HEK293T (cell line): ENCODE measurements at regions not wholly inside any gene's neighbourhood (a gene's known extent, or its start where the extent isn't known, plus 50 kb on each side); places are given as distances from the start of the nearest gene placed in this dataset.

ENCODE experiments used
- CTCF ChIA-PET: fragments of 350-600 bp; formaldehyde crosslinking; extraction: SDS; loops from one replicate; lab custom pipeline; 2021; ENCODE audit warnings: antibody characterized with exemption, inconsistent platforms; lab: Yijun Ruan, JAX
- POLR2A ChIA-PET: fragments of 350-600 bp; formaldehyde crosslinking; extraction: SDS; loops from one replicate; lab custom pipeline; 2020; ENCODE audit warnings: antibody characterized with exemption, inconsistent platforms; lab: Yijun Ruan, JAX
- DNase-seq: peaks from one replicate; pipeline ENCODE4 v3.0.0; 2012; ENCODE audit warnings: mixed read lengths; ENCODE audit errors: extremely low spot score
- ARNT ChIP-seq: fragments of 450-650 bp; IDR thresholded peaks from 2 replicates; pipeline ENCODE4 v1.6.1; 2017; ENCODE audit warnings: mild to moderate bottlenecking
- BHLHE40 ChIP-seq: fragments of 450-650 bp; IDR thresholded peaks from 2 replicates; pipeline ENCODE4 v1.6.1; 2016; ENCODE audit warnings: mild to moderate bottlenecking, moderate library complexity, borderline replicate concordance
- CTBP1 ChIP-seq: fragments of 450-650 bp; IDR thresholded peaks from 2 replicates; pipeline ENCODE4 v1.6.1; 2016; ENCODE audit warnings: borderline replicate concordance
- ELF4 ChIP-seq: fragments of 450-650 bp; IDR thresholded peaks from 2 replicates; pipeline ENCODE4 v1.6.1; 2017; ENCODE audit warnings: antibody characterized with exemption
- FOXA1 ChIP-seq: fragments of 450-650 bp; IDR thresholded peaks from 2 replicates; pipeline ENCODE4 v1.6.1; 2016; ENCODE audit warnings: mild to moderate bottlenecking
- FOXK2 ChIP-seq: fragments of 450-650 bp; IDR thresholded peaks from 2 replicates; pipeline ENCODE4 v1.6.1; 2016; ENCODE audit warnings: mild to moderate bottlenecking
- FOXM1 ChIP-seq: fragments of 450-650 bp; IDR thresholded peaks from 2 replicates; pipeline ENCODE4 v1.6.1; 2017; ENCODE audit warnings: mild to moderate bottlenecking, borderline replicate concordance
- HDGF ChIP-seq: fragments of 450-650 bp; IDR thresholded peaks from 2 replicates; pipeline ENCODE4 v1.6.1; 2017; ENCODE audit warnings: antibody characterized with exemption, borderline replicate concordance
- L3MBTL2 ChIP-seq: fragments of 450-650 bp; conservative IDR thresholded peaks from 2 replicates; pipeline ENCODE4 v1.6.1; 2016; ENCODE audit warnings: mild to moderate bottlenecking
- LEF1 ChIP-seq: fragments of 450-650 bp; IDR thresholded peaks from 2 replicates; pipeline ENCODE4 v1.6.1; 2017; ENCODE audit warnings: mild to moderate bottlenecking, borderline replicate concordance
- NFRKB ChIP-seq: fragments of 450-650 bp; IDR thresholded peaks from 2 replicates; pipeline ENCODE4 v1.6.1; 2016; ENCODE audit warnings: mild to moderate bottlenecking, moderate library complexity
- SP1 ChIP-seq: fragments of 450-650 bp; IDR thresholded peaks from 2 replicates; pipeline ENCODE4 v1.6.1; 2017
- SUZ12 ChIP-seq: fragments of 450-650 bp; IDR thresholded peaks from 2 replicates; pipeline ENCODE4 v1.6.1; 2016; ENCODE audit warnings: mild to moderate bottlenecking
- TARDBP ChIP-seq: fragments of 450-650 bp; IDR thresholded peaks from 2 replicates; pipeline ENCODE4 v1.6.1; 2016
- ZNF384 ChIP-seq: fragments of 450-650 bp; IDR thresholded peaks from 2 replicates; pipeline ENCODE4 v1.6.1; 2016
- TF ChIP-seq, protein P1 (sequence below): fragments of 450-650 bp; IDR thresholded peaks from 2 replicates; pipeline ENCODE4 v1.6.1; 2016

DNA sequence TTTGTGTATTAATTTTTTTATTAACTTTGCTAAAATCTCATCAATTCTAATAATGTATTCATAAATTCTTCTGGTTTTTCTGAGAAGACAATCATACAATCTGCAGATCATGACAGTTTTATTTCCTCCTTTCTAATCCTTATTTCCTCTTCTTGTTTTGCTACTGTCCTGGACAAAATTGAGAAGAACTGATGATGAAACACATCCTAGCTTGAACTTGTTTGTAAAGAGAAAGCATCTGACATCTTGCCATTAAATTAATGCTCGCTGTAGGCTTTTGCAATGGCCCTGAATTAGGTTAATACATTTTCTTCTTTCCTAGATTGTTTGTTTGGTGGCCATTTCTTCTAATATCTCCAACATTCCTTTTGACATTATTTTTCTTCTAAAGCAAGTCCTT lies 110.9 kb upstream of the TPM1 start:
- no peak for DNase-seq
- ChIA-PET POLR2A (no interaction called here), CTCF (no interaction called here)
- no peak for TF ChIP-seq ARNT
- no peak for TF ChIP-seq CTBP1
- no peak for TF ChIP-seq ELF4
- no peak for TF ChIP-seq SP1
- TF ChIP-seq L3MBTL2, result no peak
- no peak for TF ChIP-seq ZNF384
- no peak for TF ChIP-seq NFRKB
- TF ChIP-seq SUZ12, result no peak
- no peak for TF ChIP-seq HDGF
- no peak for TF ChIP-seq FOXM1
- TF ChIP-seq, protein P1, sequence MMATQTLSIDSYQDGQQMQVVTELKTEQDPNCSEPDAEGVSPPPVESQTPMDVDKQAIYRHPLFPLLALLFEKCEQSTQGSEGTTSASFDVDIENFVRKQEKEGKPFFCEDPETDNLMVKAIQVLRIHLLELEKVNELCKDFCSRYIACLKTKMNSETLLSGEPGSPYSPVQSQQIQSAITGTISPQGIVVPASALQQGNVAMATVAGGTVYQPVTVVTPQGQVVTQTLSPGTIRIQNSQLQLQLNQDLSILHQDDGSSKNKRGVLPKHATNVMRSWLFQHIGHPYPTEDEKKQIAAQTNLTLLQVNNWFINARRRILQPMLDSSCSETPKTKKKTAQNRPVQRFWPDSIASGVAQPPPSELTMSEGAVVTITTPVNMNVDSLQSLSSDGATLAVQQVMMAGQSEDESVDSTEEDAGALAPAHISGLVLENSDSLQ, result no peak

DNA sequence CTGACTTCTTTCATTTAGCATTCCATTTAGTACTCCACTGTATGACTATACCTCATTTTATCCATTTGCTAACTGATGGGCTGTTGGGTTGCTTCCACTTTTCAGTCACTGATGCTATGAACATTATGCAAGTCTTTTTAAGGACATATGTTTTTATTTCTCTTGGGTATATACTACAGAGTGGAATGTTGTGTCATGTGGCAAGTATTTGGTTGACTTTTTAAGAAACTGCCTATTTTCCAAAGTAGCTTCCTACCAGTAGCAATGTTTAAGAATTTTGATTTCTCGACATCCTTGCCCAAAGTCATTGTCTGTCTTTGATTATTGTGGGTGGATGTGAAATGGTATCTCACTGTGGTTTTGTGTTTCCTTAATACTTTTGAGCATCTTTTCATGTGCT lies 110.1 kb upstream of the TPM1 start:
- POLR2A ChIA-PET, result no interaction called here
- DNase-seq, result no peak
- CTCF ChIA-PET, result no interaction called here
- no peak for TF ChIP-seq FOXM1
- no peak for TF ChIP-seq ZNF384

DNA sequence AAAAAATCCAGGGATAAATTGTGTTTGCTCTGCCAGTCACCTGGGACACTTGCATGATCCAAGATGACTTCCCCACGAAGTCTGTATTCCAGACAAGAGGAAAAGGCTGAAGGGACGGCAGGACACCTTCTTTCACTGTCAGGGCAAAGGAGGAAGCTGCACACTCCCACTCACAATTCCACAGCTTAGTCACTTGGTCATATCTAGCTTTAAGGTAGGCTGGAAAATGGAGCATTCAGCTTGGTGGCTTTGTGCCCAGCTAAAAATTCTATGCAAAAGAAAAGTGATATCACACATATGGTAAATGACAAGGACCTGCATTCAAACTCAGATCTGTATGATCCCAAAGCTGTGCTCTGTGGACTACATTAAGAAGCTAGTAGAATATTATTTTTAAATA lies 109.2 kb upstream of the TPM1 start:
- ChIA-PET POLR2A (no interaction called here), CTCF (interaction anchor here (0.6 kb wide), 1 partner anchor 11 kb away, joined by 7 read pairs; no protein-coding TSS in a partner anchor)
- TF ChIP-seq CTBP1 (no peak), TARDBP (no peak), SUZ12 (no peak), FOXK2 (no peak), LEF1 (no peak), BHLHE40 (no peak), HDGF (no peak), ARNT (no peak), L3MBTL2 (no peak), SP1 (no peak), FOXA1 (no peak), NFRKB (no peak), ZNF384 (no peak)
- TF ChIP-seq, protein P1, result no peak
- DNase-seq, result no peak

DNA sequence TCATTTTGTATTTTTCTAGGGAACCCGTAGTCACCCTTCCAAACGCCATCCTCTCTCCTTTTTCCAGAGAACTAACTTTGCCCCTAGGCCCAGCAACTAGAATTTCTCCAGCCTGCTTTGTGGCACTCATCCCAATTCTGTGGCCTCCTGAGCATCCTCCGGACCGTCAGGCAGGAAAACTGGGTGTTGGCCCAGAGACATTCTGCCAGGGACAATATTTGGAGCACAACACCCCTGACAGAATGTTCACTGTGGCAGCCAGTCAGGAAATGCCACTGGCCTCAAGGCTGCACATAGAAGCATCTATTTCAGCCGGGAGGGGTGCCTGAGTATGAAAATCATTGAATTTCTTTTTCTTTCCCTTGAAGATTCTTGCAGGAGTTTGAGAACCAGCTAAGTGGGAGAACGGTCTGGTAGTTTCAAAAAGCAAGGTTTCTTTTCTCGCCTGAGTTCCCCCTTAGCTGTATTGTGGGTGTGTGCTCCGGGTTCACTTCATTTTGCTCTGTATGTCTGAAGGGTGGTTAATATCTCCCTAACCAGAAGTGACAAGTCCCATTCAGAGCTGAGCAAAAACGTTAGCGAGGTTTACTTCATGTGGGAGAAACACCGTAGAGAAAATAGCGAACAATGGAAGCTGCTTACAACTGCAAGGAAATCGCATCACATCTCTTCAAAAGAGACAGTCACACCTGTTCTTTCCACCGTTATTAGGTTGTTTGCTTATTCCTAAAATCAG lies 108.1 kb upstream of the TPM1 start:
- POLR2A ChIA-PET, result no interaction called here
- TF ChIP-seq ARNT (no peak), LEF1 (no peak), FOXA1 (no peak), HDGF (no peak), FOXM1 (no peak), L3MBTL2 (no peak)
- TF ChIP-seq, protein P1, result no peak
- DNase-seq, result no peak
- CTCF ChIA-PET, result no interaction called here

DNA sequence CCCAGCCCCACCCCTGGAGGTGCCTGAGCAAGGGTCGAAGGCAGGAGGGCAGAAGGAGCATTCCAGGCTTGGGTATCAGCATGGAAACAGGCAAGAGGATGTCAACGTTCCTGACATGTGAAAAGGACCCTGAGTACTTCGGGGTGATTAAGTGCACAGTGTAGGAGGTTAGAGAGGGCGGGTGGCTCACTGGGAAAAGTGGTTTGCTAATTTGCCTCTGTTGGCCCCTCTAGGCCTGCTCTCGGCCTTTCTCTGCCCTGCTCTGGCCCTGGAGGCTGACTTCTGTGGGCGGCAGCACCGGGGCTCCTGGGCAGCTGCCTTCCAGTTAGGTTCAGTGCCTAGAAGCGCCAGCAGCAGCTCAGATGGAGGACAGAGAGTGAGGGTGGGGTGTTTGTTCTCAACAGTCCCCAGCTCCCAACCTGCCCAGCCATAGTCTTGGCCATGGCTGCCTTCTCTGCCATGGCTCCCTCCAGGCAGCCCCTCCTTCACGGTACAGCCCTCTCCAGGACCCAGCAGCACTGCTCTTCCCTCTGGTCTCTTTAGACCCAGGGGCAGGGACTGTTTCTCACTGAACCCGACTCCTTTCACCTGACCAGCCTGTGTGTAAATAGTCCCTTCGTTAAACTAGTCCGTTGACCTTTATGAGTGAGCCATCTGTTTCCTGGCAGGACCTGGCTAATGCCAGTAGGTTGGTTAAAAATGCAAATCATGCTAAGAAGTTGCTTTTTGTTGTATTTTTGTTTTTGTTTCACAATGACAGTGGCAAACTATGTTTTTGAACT lies 107.1 kb upstream of the TPM1 start:
- DNase-seq, result no peak
- ChIA-PET CTCF (no interaction called here), POLR2A (no interaction called here)
- TF ChIP-seq CTBP1 (no peak), FOXM1 (no peak), L3MBTL2 (no peak), FOXA1 (no peak), NFRKB (no peak), ELF4 (no peak)

DNA sequence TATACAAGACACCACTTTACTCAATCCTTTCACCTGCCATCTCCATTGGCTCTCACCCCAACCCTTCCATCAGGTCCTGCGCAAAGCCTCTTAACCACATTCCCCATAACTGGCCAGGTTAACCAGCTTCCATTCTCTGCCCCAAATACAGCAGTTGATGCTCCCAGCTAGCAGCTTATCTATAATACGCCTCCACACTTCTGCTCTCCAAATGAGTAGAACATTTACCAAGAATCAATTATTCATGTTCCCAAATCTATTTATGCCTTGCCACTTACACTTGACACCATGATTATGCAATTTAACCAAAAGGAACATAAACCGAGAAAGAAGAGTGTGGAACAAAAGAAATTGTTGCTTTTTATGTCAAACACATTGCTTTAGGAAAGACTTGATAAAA lies 103.7 kb upstream of the TPM1 start:
- DNase-seq, result no peak
- ChIA-PET CTCF (no interaction called here), POLR2A (no interaction called here)
- TF ChIP-seq FOXA1 (no peak), L3MBTL2 (no peak), CTBP1 (no peak), SP1 (no peak), FOXK2 (no peak), SUZ12 (no peak), FOXM1 (no peak), ZNF384 (no peak)
